ENCODE measurements at regions not wholly inside any gene's neighbourhood (a gene's known extent, or its start where the extent isn't known, plus 50 kb on each side); places are given as distances from the start of the nearest gene placed in this dataset.
"Not testable (repeated sequence)": the region's sequence is repeated elsewhere in the genome, so short reads cannot be mapped to it uniquely, and the experiment has no call there.

- in situ Hi-C loops (cut with HindIII; ENCODE audit: low pct_ligation_motif_present, low sequenced_read_pairs), result no loop called here
- Histone ChIP-seq H3K4me3 (ENCODE audit: low read depth, low read length) (no peak overlapping the region), H3K27ac (no peak overlapping the region), H3K36me3 (replicated peaks) (no peaks in the 10 kb centered on the region), H3K27me3 (replicated peaks) (no peaks in the 10 kb centered on the region)
- DNase-seq, result no peak
- TF ChIP-seq CTCF (IDR thresholded peaks at IDR 0.05; ENCODE audit: low read depth, low read length, missing control alignments), result no peak
Measured at GRCh38 chr10:20552382-20552781, 344.7 kb downstream of the NEBL start.

DNA sequence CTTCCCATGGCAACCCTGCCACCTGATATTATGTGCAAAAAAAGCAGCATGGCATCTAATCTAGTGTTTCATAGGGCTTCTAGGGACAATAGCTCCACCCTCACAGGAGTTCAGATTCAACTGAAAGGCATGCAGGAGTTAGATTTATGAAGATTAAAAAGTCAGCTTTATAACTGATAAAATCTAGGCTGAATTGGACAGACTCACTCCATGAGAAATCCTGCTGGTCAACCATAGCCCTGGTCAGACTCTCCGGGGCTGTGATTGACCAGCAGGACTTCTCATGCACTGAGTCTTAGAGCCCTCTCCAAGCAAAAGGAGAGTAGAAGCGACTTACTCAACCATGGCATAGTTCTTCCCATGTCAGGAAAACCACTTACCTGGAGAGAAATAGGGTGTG lies 345.4 kb downstream of the NEBL start:
- Histone ChIP-seq H3K27me3 (replicated peaks) (no peaks in the 10 kb centered on the region), H3K4me3 (ENCODE audit: low read depth, low read length) (no peak overlapping the region), H3K36me3 (replicated peaks) (no peaks in the 10 kb centered on the region), H3K27ac (no peak overlapping the region)
- TF ChIP-seq CTCF (IDR thresholded peaks at IDR 0.05; ENCODE audit: low read depth, low read length, missing control alignments), result no peak
- in situ Hi-C loops (cut with HindIII; ENCODE audit: low pct_ligation_motif_present, low sequenced_read_pairs), result no loop called here
- no peak for DNase-seq

DNA sequence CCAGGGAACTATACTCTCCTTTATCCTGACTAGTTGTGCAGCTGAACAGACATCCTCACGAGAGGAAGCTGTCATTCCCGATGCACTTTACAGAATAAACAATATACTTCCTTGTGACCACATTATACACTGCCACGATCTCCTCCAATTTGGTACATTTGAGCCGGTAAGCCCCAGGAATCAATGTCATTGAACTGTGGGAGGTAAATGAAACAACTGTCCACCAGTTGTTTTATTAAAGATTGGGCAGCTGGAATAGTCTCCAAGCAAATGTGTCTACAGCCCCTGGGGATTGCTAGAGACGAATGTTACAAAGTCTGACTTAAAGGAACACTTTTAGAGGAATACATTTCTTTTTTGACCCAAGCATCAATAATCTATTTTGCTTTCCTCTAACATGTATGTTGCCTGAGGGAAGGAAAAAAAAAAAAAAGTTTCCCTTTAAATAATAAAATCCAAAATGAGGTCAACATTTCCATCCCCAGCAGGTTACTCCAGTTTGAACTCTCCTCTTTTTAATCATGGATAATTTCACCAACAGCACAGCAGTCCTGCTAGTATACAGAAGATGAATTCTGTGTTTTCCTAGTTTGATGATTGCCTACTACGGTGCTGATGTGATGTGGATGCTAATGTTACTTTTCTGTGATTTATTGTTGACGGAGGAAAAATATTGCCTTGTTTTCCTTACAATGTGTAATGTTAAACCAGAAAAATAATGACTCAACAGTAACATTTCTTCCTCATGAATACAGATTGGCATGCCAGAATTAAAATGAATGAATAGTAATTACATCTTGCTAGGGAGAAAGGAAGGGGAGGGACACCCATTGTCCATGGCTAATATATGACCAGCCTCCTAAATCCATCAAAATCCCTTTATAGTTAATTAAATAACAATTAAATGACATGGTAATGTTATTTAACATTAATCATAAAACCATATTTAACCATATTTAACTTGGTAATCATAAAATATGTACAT lies 360.9 kb downstream of the NEBL start:
- H3K4me3 ChIP-seq (ENCODE audit: low read depth, low read length), result no peak overlapping the region
- DNase-seq, result no peak
- H3K27ac ChIP-seq, result no peak overlapping the region
- H3K27me3 ChIP-seq (replicated peaks), result no peaks in the 10 kb centered on the region
- no peaks in the 10 kb centered on the region for H3K36me3 ChIP-seq (replicated peaks)
- no peak for TF ChIP-seq CTCF (IDR thresholded peaks at IDR 0.05; ENCODE audit: low read depth, low read length, missing control alignments)
- in situ Hi-C loops (cut with HindIII; ENCODE audit: low pct_ligation_motif_present, low sequenced_read_pairs), result no loop called here

- H3K27ac ChIP-seq; H3K36me3 ChIP-seq (replicated peaks); H3K27me3 ChIP-seq (replicated peaks); H3K4me3 ChIP-seq (ENCODE audit: low read depth, low read length); DNase-seq; in situ Hi-C loops (cut with HindIII; ENCODE audit: low pct_ligation_motif_present, low sequenced_read_pairs): not testable (repeated sequence)
Measured at GRCh38 chr10:20531241-20531883, 365.7 kb downstream of the NEBL start.

- in situ Hi-C loops (cut with HindIII; ENCODE audit: low pct_ligation_motif_present, low sequenced_read_pairs), result no loop called here
- Histone ChIP-seq H3K27me3 (replicated peaks) (no peaks in the 10 kb centered on the region), H3K36me3 (replicated peaks) (no peaks in the 10 kb centered on the region), H3K27ac (no peak overlapping the region), H3K4me3 (ENCODE audit: low read depth, low read length) (no peak overlapping the region)
- TF ChIP-seq CTCF (IDR thresholded peaks at IDR 0.05; ENCODE audit: low read depth, low read length, missing control alignments), result no peak
- no peak for DNase-seq
Measured at GRCh38 chr10:20521186-20521585, 375.9 kb downstream of the NEBL start.

GRCh38 chr10:20515654-20516053 lies 381.5 kb downstream of the NEBL start:
- TF ChIP-seq CTCF (IDR thresholded peaks at IDR 0.05; ENCODE audit: low read depth, low read length, missing control alignments), result no peak
- in situ Hi-C loops (cut with HindIII; ENCODE audit: low pct_ligation_motif_present, low sequenced_read_pairs), result no loop called here
- Histone ChIP-seq H3K27ac (no peak overlapping the region), H3K27me3 (replicated peaks) (no peaks in the 10 kb centered on the region), H3K4me3 (ENCODE audit: low read depth, low read length) (no peak overlapping the region), H3K36me3 (replicated peaks) (no peaks in the 10 kb centered on the region)
- DNase-seq, result no peak

Measured in brain microvascular endothelial cell (primary cell).